ENCODE measurements at regions not wholly inside any gene's neighbourhood (a gene's known extent, or its start where the extent isn't known, plus 50 kb on each side); places are given as distances from the start of the nearest gene placed in this dataset.

DNA sequence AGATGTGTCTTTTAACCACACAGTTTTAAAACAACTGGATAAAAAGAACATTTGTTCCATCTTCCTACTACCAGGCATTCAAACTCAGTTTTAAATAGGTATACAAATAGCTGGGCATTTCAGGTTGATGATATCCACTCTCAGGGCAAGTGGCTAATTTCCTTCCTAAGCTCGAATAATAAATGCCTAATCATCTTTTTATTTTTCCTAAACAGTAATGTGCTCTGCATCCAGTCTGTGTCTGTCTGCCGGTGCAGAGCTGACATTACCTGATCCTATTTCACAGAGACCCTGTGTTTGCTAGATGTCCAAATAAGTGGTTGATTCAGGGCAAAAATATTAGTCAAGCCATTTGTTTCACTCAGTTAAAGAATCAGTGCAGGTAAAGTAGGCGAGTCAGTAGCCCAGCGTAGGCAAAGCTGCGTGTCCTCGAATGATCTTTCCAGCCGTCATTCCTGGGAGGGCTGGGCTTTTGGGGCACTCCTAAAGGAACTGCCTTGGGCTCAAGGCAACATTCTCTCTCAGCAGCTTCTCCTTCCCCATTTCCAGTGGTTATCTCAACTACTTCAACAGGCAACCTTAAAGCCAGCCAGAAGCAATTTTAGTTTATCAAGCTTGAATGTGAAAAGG, 74.2 kb upstream of the BMP2 start:
- no peak for TF ChIP-seq EP300 (IDR thresholded peaks at IDR 0.05; ENCODE audit: borderline replicate concordance in 1 of 2, control insufficient read depth in 1 of 2, low read depth in 2 of 2, low read length in 2 of 2)
- TF ChIP-seq, protein P1, sequence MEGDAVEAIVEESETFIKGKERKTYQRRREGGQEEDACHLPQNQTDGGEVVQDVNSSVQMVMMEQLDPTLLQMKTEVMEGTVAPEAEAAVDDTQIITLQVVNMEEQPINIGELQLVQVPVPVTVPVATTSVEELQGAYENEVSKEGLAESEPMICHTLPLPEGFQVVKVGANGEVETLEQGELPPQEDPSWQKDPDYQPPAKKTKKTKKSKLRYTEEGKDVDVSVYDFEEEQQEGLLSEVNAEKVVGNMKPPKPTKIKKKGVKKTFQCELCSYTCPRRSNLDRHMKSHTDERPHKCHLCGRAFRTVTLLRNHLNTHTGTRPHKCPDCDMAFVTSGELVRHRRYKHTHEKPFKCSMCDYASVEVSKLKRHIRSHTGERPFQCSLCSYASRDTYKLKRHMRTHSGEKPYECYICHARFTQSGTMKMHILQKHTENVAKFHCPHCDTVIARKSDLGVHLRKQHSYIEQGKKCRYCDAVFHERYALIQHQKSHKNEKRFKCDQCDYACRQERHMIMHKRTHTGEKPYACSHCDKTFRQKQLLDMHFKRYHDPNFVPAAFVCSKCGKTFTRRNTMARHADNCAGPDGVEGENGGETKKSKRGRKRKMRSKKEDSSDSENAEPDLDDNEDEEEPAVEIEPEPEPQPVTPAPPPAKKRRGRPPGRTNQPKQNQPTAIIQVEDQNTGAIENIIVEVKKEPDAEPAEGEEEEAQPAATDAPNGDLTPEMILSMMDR (IDR thresholded peaks at IDR 0.05 in 2 of 3, conservative IDR thresholded peaks at IDR 0.05 in 1 of 3; ENCODE audit: control insufficient read depth in 2 of 3, extremely low read depth in 1 of 3, insufficient read depth in 1 of 3, low read depth in 3 of 3, low read length in 3 of 3) = no peak
- no peak for TF ChIP-seq FOXK2 (IDR thresholded peaks at IDR 0.05)
- no peak for TF ChIP-seq RFX5 (IDR thresholded peaks at IDR 0.05; ENCODE audit: low read depth, low read length)
- TF ChIP-seq SP1 (IDR thresholded peaks at IDR 0.05; ENCODE audit: low read depth, low read length) = no peak
- no peak for TF ChIP-seq POLR2AphosphoS2 (IDR thresholded peaks at IDR 0.05; ENCODE audit: low read depth, low read length)

All from GM12878 (cell line).